Right ventricle myocardium superior (tissue), 1 donor: ENCODE measurements at regions not wholly inside any gene's neighbourhood (a gene's known extent, or its start where the extent isn't known, plus 50 kb on each side); places are given as distances from the start of the nearest gene placed in this dataset.

Source experiments
- ATAC-seq: fragments of 200-7000 bp; cut with Tn5 transposase; one replicate; pipeline ENCODE4 v1.9.1; 2020; ENCODE audit warnings: mild to moderate bottlenecking; ENCODE audit not compliant: poor library complexity
- DNase-seq: peaks from one replicate; pipeline ENCODE4 v3.0.0-alpha.2; 2020
- intact Hi-C: fragments of 100-400 bp; cut with DNase I; formaldehyde crosslinking; loops from one replicate; pipeline ENCODE4 v1.11.2; 2022
- donor health status: DM: no; HTN: yes; CAD: no; lungs with severe emphysema.

DNA sequence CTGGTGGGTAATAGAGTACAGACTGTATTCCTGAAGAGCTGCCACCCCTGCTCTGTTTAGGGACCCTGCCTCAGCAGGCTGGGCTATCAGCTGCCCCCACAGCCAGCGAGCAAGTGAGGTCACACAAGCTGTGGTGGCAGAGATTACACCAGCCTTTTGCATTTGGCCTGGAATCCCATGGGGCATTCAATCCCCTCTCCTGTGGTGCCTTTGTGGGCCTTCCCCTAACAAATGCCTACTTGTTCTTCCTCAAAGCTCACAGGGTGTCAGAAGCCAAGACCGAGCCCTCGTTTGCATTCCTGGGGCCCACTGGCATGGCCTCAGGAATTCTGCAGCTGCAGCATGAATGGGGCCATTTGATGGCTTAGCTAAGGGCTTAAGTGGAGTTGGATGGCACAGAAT, 212.7 kb upstream of the PHYHIPL start:
- DNase-seq (no peak), ATAC-seq (no peak)
- intact Hi-C loops: no loop called here

DNA sequence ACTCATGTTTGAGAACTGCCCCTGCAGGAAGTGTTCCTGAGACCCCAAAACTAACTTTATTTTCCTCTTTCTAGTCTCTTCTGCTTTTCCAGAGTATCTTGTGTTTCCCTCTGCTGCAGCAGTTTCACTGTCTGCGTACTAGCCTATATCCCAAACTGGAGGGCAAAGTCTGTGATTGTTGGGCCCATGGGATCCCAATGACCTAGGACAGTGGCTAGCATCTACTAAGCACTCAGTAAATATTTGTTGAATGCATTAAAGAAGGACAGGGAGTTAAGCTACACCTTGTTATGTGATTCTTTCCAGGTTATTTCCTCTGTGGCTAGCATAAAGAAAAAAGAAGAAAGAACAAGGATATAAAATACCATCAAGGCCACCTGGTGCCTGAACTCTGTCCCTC, 210.6 kb upstream of the PHYHIPL start:
- DNase-seq: no peak
- intact Hi-C loops: no loop called here
- no peak for ATAC-seq

DNA sequence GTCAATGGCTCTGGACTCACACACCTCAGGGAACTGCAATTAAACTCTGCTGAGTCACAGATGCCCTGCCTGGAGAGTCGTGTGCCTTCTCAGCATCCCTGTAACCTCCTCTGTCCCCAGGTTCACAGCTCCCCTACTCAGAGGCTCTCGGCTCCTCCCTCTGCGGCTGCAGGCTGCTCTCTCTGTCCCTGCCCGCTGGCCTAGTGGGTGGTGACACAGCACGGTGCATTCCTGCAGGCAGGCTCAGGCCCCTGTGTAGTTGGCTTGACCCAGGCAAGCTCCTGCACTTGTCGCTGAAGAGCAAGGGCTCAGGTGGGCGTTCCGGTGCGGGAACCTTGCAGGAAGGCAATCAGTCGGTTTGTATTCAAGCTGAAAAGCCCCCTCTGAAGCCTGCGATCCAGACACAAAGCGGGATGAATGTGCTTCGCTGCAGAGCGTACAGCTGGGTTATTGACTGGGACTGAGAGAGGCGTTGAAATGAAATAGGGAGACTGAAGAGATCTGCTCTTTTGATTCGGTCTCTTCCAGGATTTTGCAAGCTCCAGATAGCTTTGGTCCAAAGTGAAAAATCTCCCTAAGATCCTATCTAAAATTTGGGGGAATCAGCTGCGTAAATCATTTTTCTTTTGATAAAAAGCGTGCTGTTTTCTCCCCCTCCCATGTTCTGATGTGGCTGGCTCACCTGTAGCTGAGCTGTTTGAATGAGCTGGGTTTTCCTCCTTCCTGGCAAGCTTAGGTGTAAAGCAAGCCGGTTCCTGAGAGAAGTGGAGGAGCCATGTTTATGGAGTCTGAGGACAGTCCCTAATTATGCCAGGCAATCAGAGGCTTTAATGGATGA, 208.7 kb upstream of the PHYHIPL start:
- intact Hi-C loops: no loop called here
- DNase-seq: peak; percentile 40
- peak; percentile 83 for ATAC-seq

DNA sequence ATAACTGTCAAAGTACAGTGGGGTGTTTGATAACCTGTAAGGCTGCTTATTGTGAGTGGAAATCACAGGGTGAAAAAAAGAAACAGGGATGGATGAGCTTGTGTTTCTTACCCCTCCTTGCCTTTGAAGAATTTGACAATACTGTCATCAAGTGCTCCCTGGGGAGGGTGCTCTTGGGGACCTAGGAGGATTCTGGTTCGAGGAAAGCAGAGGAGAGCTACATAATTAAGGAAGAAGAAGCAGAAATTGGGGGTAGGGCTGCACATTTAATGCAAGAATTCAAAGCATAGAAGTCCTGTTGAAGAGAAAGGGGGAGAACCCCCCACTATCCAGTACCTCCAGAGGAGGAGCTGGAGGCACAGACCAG, 208.1 kb upstream of the PHYHIPL start:
- no peak for ATAC-seq
- no peak for DNase-seq
- intact Hi-C loops: no loop called here

DNA sequence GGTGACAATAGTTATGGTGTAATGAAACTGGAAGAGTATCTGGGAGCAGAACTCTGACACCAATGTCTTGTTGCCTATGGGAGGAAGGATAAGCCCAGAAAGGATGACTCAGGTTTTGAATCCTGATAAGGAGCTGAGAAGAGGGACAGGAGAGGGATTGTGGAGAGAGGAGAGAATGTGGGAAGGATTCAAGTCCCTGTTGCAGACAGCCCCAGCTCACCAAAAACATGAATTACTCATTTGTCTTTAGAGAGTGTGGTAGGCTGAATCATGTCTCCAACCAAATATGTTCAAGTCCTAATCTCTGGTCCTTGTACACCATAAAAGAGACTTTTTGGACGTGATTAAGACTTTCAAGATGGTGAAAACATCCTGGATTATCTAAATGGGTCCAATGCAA, 206.9 kb upstream of the PHYHIPL start:
- ATAC-seq (no peak), DNase-seq (no peak)
- intact Hi-C loops: no loop called here

DNA sequence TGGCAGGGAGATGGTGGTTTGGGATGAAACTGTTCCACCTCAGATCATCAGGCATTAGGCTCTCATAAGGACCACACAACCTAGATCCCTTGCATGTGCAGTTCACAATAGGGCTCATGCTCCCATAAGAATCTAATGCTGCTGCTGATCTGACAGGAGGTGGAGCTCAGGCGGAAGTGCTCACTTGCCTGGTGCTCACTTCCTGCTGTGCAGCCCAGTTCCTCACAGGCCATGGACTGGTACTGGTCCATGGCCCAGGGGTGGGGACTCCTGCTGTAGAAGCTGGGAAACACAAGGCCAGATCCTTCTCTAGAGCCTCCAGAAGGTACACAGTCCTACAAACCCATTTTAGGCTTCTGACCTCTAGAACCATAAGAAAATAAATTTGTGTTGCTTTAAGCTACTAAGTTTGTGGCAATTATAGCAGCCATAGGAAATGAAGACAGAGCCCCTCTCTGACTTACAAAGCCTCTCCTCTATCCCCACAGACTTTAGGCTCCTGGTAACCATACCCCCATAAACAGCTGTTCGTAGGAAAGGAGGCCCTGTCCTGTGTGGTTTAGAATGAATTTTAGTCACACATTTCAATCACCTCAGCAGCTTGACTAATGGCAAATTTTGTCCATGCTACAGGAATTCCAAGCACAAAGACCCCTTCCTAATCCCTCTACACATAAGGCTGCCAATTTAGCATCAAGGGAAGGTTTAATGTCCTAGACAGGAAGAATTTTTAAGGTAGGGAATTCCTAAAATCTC, 206.1 kb upstream of the PHYHIPL start:
- DNase-seq (no peak), ATAC-seq (no peak)
- intact Hi-C loops: no loop called here

DNA sequence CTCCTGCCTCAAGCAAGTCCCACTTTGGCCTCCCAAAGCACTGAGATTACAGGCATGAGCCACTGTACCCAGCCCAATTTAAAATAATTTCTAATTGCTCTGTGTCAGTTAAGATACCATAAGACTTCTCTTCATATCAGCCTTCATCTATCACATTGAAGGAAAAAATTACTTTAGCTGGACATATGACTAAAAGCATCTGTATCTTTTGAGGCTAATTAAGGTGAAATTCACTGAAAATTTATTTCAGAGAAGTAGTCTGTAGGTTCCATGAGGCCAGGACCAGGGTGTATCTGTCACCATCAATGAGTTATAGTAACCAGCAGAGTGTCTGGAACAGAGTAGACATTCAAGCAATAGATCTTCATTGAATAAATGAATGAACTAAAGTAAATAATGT, 205.2 kb upstream of the PHYHIPL start:
- intact Hi-C loops: no loop called here
- no peak for DNase-seq
- no peak for ATAC-seq

DNA sequence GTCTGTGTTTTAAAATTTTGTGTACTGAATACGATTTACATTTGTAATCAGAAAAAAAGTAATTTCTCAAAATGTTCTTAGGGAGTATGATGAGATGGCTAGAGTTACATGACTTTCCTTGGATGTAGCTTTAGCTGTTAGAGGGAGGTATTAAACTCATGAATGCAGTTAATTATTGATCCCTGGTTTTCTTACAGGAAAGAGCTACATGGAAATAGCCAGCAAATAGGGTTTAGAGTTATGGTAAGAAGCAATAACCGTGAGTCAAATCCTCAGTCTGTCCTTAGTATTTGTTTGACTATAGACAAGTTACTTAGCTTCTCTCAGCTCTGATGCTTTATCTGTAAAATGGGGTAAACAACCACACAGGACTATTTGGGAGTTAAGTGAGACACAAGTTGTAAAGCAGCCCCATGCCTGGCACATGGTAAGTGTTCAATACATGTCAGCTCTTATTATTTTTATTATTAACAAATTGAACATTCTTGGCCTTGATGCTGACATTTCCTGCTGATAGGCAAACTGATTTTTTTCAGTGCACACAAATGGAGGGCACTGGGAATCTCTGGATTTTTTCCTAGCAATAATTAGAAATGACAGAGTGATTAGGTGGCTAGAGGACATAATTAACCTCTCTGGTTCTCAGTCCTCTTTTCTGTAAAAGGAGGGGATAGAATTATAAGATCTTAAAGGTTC, 204.5 kb upstream of the PHYHIPL start:
- DNase-seq: no peak
- no peak for ATAC-seq
- intact Hi-C loops: no loop called here

DNA sequence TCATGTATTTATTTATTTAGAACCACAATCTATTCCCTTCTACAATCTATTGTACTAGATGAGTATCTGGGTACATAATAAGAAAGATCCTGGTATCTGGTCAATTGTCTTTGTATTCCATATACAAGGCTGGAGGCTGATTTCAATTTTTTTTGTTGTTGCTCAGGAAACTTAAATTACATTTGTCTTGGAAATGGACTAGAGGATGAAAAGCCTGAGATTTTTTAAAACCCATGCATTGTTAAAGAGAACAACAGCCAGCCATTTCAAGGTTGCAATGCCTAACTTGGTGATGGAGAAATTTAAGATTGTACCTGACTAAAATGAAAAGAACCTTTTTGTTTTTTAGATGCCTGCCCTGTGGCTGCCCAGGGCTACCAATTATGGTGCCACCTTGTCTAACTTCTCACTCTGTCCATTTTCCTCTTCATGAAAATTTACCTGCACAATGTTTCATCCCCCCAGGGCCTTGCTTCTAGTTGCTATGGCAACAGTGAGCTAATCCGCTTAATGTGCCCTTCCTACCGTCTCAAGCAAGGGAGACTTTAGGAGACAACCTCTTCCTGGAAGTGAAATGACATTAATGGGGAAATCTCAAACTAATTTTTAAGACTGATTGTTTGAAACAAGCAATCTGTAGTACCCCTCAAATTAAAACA, 203.7 kb upstream of the PHYHIPL start:
- intact Hi-C loops: no loop called here
- no peak for ATAC-seq
- DNase-seq: no peak

DNA sequence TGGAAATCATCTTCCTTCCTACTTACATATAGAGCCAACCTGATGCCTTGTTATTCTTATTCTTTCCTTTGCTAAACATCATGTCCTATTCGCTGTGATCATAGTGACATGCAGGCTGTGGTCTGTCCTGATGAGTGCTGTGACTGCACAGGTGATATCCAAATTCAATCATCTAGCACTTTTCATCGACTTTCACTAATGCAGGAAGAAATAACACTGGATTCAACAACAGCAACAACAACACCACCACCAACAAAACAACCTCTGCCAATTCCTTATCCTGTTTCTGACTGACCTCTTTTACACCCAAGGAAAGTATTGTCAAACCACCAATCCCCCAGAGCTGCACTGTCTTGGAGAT, 203.2 kb upstream of the PHYHIPL start:
- no peak for DNase-seq
- no peak for ATAC-seq
- intact Hi-C loops: no loop called here

DNA sequence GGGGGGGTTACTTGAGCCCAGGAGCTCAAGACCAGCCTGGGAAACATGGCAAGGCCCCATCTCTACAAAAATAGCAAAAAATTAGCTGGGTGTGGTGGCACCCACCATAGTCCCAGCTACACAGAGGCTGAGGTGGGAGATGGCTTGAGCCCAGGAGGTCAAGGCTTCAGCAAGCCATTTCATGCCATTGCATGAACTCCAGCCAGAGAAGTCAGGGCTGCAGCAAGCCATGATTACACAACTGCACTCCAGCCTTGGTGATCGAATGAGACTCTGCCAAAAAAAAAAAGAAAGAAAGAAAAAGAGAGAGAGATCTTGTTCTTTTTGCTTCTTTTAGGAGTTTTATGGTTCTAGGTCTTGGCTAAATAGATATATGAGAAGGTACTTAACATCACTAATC, 200.2 kb upstream of the PHYHIPL start:
- no peak for DNase-seq
- intact Hi-C loops: no loop called here
- no peak for ATAC-seq

DNA sequence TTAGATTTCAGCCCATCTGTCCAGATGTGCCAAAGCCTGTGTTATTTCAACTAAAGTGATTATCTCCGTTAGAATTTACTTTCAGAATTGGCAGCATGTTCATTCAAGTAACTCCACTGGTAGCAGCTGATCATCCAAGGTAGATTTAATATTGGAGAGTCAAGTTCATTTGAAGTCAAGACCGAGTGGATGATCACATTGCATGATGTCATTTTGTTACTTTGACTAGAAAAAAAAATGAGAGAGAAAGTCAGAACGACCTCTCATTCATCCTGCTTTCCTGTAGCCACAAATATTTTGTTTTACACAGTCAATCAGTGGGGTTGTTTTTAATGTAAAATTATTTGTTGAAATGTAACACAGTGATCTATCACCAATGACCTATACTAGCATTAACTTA, 196.7 kb upstream of the PHYHIPL start:
- no peak for ATAC-seq
- intact Hi-C loops: no loop called here
- no peak for DNase-seq

DNA sequence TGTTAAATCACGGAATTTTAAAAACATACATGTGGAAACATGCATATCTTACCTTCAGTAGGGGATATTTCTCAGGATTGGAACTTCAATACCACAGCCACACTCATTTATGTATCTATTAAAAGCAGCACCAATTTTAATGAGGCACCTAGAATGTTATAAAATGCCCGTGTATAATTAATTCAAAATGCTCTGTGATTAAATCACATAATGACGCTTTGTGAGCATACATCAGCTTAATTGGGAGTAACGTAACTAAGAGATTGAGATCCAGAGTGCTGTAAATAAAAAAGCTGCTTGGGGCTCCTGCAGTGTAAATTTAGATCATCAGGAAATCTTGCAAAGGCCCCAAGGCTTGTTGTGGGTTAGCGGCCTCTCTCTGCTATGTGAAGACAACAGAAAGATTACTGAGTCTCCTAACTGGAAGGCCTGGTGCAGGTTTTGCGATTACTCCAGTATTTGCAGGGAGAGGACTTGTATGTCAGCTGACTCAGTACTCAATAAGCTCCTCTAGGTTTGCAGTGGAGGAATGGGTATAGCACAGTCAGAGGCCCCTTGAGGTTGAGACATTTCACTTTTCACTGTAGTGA, 195.5 kb upstream of the PHYHIPL start:
- ATAC-seq (no peak), DNase-seq (no peak)
- intact Hi-C loops: no loop called here

DNA sequence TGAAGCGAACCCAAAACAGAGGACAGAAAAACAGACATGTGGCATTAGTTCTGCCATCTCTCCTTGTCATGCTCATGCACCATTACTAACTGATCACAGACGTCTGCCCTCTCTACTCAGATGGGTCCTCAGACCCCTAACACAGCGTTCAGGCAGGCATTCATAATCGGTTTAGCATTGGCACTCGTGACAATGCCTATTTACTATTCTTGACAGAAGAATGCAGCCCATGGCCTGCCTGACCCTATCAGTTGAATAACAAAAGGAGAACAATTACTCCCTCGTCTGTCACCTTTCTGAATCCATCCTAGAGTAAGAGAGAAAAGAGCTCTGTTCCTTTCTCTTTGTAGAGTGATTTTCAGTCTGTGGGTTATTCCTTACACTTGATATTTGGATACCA, 194.6 kb upstream of the PHYHIPL start:
- ATAC-seq (no peak), DNase-seq (no peak)
- intact Hi-C loops: no loop called here

DNA sequence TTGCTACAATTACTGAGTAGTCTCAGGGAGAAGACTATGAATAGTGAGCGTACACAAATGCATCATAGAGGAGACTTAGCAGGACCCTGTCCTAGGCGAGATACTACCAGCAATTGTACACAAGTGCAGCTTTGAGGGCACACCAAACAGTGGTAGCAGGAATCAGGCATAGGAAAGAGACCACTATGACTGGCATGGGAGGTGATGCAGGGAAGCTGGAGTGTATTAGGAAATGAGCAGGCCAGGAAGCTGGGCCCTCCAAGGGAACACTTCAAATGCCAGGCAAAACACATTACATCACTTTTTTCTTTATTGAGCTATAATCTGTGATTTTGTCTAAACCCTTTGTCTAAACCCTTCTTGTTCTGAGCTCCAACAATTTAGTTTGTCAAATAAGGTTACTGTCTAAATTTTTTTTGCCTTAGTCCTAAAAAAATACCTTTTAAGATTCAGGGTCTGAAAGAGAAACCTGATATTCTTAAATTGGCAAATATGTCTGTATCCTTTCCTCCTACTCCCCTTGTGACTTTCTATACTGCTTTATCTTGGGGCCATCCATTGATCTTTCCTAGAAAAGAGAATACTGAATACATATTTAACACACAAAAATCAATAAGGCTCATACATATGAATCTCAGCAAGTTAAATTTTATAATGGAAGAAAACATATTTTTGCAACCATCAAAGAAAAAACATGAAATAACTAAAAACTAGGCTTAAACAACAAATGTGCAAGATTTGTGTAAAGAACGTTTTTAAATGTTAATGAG, 193.8 kb upstream of the PHYHIPL start:
- DNase-seq (no peak), ATAC-seq (no peak)
- intact Hi-C loops: no loop called here

DNA sequence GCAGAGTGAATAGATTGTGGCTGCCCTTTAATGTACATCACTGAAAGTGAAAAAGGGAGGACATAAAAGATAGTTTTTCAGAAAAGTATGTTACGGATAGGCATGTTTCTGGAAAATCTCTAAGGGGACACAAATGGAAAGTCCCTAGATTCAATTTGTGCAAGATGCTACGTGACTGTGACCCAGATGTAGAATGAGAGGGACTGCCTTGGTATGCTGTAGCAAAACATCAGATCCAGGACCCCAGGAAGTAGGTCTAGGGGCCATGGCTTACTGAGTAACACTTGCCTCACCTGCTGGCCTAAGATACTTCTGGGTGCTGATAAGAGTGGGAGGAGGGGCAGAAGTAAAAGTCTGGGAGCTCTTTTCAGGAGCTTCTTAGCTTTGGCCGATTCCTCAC, 191.2 kb upstream of the PHYHIPL start:
- DNase-seq (no peak), ATAC-seq (no peak)
- intact Hi-C loops: no loop called here

DNA sequence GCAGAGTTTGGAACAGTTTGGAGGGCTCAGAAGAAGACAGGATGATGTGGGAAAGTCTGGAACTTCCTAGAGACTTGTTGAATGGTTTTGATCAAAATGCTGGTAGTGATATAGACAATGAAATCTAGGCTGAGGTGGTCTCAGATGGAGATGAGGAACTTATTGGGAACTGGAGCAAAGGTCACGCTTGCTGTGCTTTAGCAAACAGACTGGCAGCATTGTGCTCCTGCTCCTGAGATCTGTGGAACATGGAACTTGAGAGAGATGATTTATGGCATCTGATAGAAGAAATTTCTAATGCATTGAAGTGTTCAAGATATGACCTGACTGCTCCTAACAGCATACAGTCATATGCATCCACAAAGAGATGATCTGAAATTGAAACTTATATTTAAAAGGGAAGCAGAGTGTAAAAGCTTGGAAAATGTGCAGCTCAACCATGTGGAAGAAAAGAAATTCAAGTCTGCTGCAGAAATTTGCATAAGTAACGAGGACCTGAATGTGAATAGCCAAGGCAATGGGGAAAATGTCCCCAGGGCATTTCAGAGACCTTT, 186.9 kb upstream of the PHYHIPL start:
- ATAC-seq: no peak
- no peak for DNase-seq
- intact Hi-C loops: no loop called here

DNA sequence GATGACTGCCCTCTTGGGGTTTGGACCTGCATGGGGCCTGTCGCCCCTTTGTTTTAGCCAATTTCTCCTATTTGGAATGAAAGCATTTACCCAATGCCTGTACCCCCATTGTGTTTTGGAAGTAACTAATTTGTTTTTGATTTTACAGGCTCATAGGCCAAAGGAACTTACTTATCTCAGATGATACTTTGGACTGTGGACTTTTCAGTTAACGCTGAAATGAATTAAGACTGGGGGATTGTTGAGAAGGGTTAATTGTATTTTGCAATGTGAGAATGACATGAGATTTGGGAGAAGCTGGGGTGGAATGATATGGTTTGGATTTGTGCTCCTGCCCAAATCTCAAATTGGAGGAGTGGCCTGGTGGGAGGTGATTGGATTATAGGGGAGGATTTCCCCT, 185.8 kb upstream of the PHYHIPL start:
- intact Hi-C loops: no loop called here
- ATAC-seq: no peak
- no peak for DNase-seq
